GM12878 (cell line): ENCODE measurements at regions not wholly inside any gene's neighbourhood (a gene's known extent, or its start where the extent isn't known, plus 50 kb on each side); places are given as distances from the start of the nearest gene placed in this dataset.
A peak's percentile ranks its signal among the peaks of the same experiment; 100 is the strongest.

Source experiments
- CBFB ChIP-seq: IDR thresholded peaks from 2 replicates; pipeline ENCODE4 v1.6.1; 2016; ENCODE audit warnings: antibody characterized with exemption, low read depth
- CREB1 ChIP-seq: IDR thresholded peaks from 2 replicates; pipeline ENCODE4 v1.6.1; 2012; ENCODE audit warnings: low read depth, mild to moderate bottlenecking, inconsistent platforms
- EED ChIP-seq: sonication (generic); IDR thresholded peaks from 2 replicates; pipeline ENCODE4 v1.6.1; 2016; ENCODE audit warnings: antibody characterized with exemption, low read depth
- ETV6 ChIP-seq, 2 experiments: fragments of 450-650 bp in 1 of 2; IDR thresholded peaks in 1 of 2; conservative IDR thresholded peaks in 1 of 2; 2 replicates each; pipeline ENCODE4 v1.6.1; 2014; ENCODE audit warnings: antibody characterized with exemption in 1 of 2, borderline replicate concordance in 1 of 2, low read depth in 1 of 2, mild to moderate bottlenecking in 1 of 2, moderate library complexity in 1 of 2
- JUNB ChIP-seq: IDR thresholded peaks from 2 replicates; pipeline ENCODE4 v1.6.1; 2016; ENCODE audit warnings: antibody characterized with exemption, mild to moderate bottlenecking
- MEF2A ChIP-seq: IDR thresholded peaks from 2 replicates; pipeline ENCODE4 v1.6.1; 2011; ENCODE audit warnings: low read depth, mild to moderate bottlenecking, low read length, moderate library complexity; ENCODE audit not compliant: insufficient read depth
- MXI1 ChIP-seq: fragments of 150-350 bp; IDR thresholded peaks from 2 replicates; pipeline ENCODE4 v1.6.1; 2011; ENCODE audit warnings: low read depth, mild to moderate bottlenecking, inconsistent platforms, low read length, improper control_type of control experiment
- NFYA ChIP-seq: IDR thresholded peaks from 2 replicates; pipeline ENCODE4 v1.6.1; 2011; ENCODE audit warnings: low read depth, mild to moderate bottlenecking, low read length, improper control_type of control experiment, borderline replicate concordance
- SREBF1 ChIP-seq: IDR thresholded peaks from 2 replicates; pipeline ENCODE4 v1.6.1; 2012; ENCODE audit warnings: mild to moderate bottlenecking, low read length
- TCF12 ChIP-seq: IDR thresholded peaks from 2 replicates; pipeline ENCODE4 v1.6.1; 2011; ENCODE audit warnings: low read depth, mild to moderate bottlenecking, low read length
- ZNF24 ChIP-seq: fragments of 450-650 bp; IDR thresholded peaks from 2 replicates; pipeline ENCODE4 v1.6.1; 2017; ENCODE audit warnings: antibody characterized with exemption, mild to moderate bottlenecking
- TF ChIP-seq, protein P1 (sequence below): fragments of 450-650 bp; IDR thresholded peaks from 2 replicates; pipeline ENCODE4 v1.6.1; 2016; ENCODE audit warnings: mild to moderate bottlenecking
- TF ChIP-seq, protein P2 (sequence below): fragments of 450-650 bp; IDR thresholded peaks from 2 replicates; pipeline ENCODE4 v1.6.1; 2017; ENCODE audit warnings: mild to moderate bottlenecking
- TF ChIP-seq, protein P3 (sequence below): fragments of 450-650 bp; formaldehyde crosslinking; IDR thresholded peaks from 2 replicates; pipeline ENCODE4 v1.5.0; 2022; ENCODE audit warnings: mild to moderate bottlenecking, missing genetic modification characterization
- TF ChIP-seq, protein P4 (sequence below): fragments of 450-650 bp; IDR thresholded peaks from 2 replicates; pipeline ENCODE4 v1.6.1; 2014; ENCODE audit warnings: mild to moderate bottlenecking
- TF ChIP-seq, protein P5 (sequence below): fragments of 450-650 bp; IDR thresholded peaks from 2 replicates; pipeline ENCODE4 v1.6.1; 2018; ENCODE audit warnings: mild to moderate bottlenecking, low read depth, moderate library complexity; ENCODE audit not compliant: partially characterized antibody

GRCh38 chr3:106176734-106177133, 307.9 kb upstream of the CBLB start (continued):
- TF ChIP-seq, protein P1, sequence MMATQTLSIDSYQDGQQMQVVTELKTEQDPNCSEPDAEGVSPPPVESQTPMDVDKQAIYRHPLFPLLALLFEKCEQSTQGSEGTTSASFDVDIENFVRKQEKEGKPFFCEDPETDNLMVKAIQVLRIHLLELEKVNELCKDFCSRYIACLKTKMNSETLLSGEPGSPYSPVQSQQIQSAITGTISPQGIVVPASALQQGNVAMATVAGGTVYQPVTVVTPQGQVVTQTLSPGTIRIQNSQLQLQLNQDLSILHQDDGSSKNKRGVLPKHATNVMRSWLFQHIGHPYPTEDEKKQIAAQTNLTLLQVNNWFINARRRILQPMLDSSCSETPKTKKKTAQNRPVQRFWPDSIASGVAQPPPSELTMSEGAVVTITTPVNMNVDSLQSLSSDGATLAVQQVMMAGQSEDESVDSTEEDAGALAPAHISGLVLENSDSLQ, result peak; percentile 82
- TF ChIP-seq, protein P2, sequence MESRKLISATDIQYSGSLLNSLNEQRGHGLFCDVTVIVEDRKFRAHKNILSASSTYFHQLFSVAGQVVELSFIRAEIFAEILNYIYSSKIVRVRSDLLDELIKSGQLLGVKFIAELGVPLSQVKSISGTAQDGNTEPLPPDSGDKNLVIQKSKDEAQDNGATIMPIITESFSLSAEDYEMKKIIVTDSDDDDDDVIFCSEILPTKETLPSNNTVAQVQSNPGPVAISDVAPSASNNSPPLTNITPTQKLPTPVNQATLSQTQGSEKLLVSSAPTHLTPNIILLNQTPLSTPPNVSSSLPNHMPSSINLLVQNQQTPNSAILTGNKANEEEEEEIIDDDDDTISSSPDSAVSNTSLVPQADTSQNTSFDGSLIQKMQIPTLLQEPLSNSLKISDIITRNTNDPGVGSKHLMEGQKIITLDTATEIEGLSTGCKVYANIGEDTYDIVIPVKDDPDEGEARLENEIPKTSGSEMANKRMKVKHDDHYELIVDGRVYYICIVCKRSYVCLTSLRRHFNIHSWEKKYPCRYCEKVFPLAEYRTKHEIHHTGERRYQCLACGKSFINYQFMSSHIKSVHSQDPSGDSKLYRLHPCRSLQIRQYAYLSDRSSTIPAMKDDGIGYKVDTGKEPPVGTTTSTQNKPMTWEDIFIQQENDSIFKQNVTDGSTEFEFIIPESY, result 0 out of 2 replicates have a peak, but pooled peaks have one; percentile 9
- TF ChIP-seq SREBF1 (no peak), MEF2A (no peak), TCF12 (0 out of 2 replicates have a peak, but pooled peaks have one; percentile 44), CBFB (peak; percentile 58), EED (peak; percentile 71), MXI1 (no peak), JUNB (peak; percentile 87), ZNF24 (peak; percentile 11; the same call in 1 of the 2 replicates), CREB1 (peak; percentile 79), NFYA (no peak), ETV6 (conservative IDR thresholded peaks at IDR 0.05 in 1 of 2, IDR thresholded peaks at IDR 0.05 in 1 of 2; ENCODE audit: borderline replicate concordance in 1 of 2, low read depth in 1 of 2) (peak in 1 of 2 experiments; percentile 98; a peak in 2 of 4 replicates)
- TF ChIP-seq, protein P3, sequence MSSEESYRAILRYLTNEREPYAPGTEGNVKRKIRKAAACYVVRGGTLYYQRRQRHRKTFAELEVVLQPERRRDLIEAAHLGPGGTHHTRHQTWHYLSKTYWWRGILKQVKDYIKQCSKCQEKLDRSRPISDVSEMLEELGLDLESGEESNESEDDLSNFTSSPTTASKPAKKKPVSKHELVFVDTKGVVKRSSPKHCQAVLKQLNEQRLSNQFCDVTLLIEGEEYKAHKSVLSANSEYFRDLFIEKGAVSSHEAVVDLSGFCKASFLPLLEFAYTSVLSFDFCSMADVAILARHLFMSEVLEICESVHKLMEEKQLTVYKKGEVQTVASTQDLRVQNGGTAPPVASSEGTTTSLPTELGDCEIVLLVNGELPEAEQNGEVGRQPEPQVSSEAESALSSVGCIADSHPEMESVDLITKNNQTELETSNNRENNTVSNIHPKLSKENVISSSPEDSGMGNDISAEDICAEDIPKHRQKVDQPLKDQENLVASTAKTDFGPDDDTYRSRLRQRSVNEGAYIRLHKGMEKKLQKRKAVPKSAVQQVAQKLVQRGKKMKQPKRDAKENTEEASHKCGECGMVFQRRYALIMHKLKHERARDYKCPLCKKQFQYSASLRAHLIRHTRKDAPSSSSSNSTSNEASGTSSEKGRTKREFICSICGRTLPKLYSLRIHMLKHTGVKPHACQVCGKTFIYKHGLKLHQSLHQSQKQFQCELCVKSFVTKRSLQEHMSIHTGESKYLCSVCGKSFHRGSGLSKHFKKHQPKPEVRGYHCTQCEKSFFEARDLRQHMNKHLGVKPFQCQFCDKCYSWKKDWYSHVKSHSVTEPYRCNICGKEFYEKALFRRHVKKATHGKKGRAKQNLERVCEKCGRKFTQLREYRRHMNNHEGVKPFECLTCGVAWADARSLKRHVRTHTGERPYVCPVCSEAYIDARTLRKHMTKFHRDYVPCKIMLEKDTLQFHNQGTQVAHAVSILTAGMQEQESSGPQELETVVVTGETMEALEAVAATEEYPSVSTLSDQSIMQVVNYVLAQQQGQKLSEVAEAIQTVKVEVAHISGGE (CRISPR knock-in tag), result no peak
- TF ChIP-seq, protein P4, sequence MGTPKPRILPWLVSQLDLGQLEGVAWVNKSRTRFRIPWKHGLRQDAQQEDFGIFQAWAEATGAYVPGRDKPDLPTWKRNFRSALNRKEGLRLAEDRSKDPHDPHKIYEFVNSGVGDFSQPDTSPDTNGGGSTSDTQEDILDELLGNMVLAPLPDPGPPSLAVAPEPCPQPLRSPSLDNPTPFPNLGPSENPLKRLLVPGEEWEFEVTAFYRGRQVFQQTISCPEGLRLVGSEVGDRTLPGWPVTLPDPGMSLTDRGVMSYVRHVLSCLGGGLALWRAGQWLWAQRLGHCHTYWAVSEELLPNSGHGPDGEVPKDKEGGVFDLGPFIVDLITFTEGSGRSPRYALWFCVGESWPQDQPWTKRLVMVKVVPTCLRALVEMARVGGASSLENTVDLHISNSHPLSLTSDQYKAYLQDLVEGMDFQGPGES, result no peak
- TF ChIP-seq, protein P5, sequence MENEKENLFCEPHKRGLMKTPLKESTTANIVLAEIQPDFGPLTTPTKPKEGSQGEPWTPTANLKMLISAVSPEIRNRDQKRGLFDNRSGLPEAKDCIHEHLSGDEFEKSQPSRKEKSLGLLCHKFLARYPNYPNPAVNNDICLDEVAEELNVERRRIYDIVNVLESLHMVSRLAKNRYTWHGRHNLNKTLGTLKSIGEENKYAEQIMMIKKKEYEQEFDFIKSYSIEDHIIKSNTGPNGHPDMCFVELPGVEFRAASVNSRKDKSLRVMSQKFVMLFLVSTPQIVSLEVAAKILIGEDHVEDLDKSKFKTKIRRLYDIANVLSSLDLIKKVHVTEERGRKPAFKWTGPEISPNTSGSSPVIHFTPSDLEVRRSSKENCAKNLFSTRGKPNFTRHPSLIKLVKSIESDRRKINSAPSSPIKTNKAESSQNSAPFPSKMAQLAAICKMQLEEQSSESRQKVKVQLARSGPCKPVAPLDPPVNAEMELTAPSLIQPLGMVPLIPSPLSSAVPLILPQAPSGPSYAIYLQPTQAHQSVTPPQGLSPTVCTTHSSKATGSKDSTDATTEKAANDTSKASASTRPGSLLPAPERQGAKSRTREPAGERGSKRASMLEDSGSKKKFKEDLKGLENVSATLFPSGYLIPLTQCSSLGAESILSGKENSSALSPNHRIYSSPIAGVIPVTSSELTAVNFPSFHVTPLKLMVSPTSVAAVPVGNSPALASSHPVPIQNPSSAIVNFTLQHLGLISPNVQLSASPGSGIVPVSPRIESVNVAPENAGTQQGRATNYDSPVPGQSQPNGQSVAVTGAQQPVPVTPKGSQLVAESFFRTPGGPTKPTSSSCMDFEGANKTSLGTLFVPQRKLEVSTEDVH, result peak; percentile 51
